ENCODE measurements at regions not wholly inside any gene's neighbourhood (a gene's known extent, or its start where the extent isn't known, plus 50 kb on each side); places are given as distances from the start of the nearest gene placed in this dataset.
"Not testable (repeated sequence)": the region's sequence is repeated elsewhere in the genome, so short reads cannot be mapped to it uniquely, and the experiment has no call there.

- no peak for TF ChIP-seq CTCF (IDR thresholded peaks at IDR 0.05)
- Histone ChIP-seq H3K4me3 (no peak overlapping the region), H3K27ac (no peak overlapping the region)
- no peak for DNase-seq (ENCODE audit: low spot score)
Observed at GRCh38 chr10:28996345-28996744, 292.5 kb upstream of the LYZL1 start.

GRCh38 chr10:28996947-28997551 is 291.8 kb upstream of the LYZL1 start:
- Histone ChIP-seq H3K4me3 (no peak overlapping the region), H3K27ac (no peak overlapping the region)
- DNase-seq (ENCODE audit: low spot score) = no peak
- no peak for TF ChIP-seq CTCF (IDR thresholded peaks at IDR 0.05)

GRCh38 chr10:28997734-28998133 is 291.1 kb upstream of the LYZL1 start:
- DNase-seq (ENCODE audit: low spot score) = no peak
- no peak overlapping the region for H3K4me3 ChIP-seq
- no peak for TF ChIP-seq CTCF (IDR thresholded peaks at IDR 0.05)
- no peak overlapping the region for H3K27ac ChIP-seq

- no peak for DNase-seq (ENCODE audit: low spot score)
- H3K4me3 ChIP-seq = no peak overlapping the region
- TF ChIP-seq CTCF (IDR thresholded peaks at IDR 0.05) = no peak
- no peak overlapping the region for H3K27ac ChIP-seq
Observed at GRCh38 chr10:29001801-29002200, 287.1 kb upstream of the LYZL1 start.

- not testable (repeated sequence) for DNase-seq (ENCODE audit: low spot score); H3K4me3 ChIP-seq; H3K27ac ChIP-seq
Observed at GRCh38 chr10:29003014-29003413, 285.9 kb upstream of the LYZL1 start.

- no peak for TF ChIP-seq CTCF (IDR thresholded peaks at IDR 0.05)
- Histone ChIP-seq H3K27ac (no peak overlapping the region), H3K4me3 (no peak overlapping the region)
- DNase-seq (ENCODE audit: low spot score) = no peak
Observed at GRCh38 chr10:29005988-29006387, 282.9 kb upstream of the LYZL1 start.

GRCh38 chr10:29007370-29007747 is 281.5 kb upstream of the LYZL1 start:
- DNase-seq (ENCODE audit: low spot score) = no peak
- TF ChIP-seq CTCF (IDR thresholded peaks at IDR 0.05) = no peak
- Histone ChIP-seq H3K4me3 (no peak overlapping the region), H3K27ac (no peak overlapping the region)
